ENCODE measurements at regions not wholly inside any gene's neighbourhood (a gene's known extent, or its start where the extent isn't known, plus 50 kb on each side); places are given as distances from the start of the nearest gene placed in this dataset.
"Not testable (repeated sequence)": the region's sequence is repeated elsewhere in the genome, so short reads cannot be mapped to it uniquely, and the experiment has no call there.

GRCh38 chr3:22685597-22685996, 517.5 kb upstream of the UBE2E2 start:
- ChIA-PET CTCF (no interaction called here), POLR2A (no interaction called here)
- no peak for DNase-seq (ENCODE audit: low read depth, low spot score)
- no peak overlapping the region for H3K4me3 ChIP-seq (ENCODE audit: low read depth, low read length)
- TF ChIP-seq, protein P1, sequence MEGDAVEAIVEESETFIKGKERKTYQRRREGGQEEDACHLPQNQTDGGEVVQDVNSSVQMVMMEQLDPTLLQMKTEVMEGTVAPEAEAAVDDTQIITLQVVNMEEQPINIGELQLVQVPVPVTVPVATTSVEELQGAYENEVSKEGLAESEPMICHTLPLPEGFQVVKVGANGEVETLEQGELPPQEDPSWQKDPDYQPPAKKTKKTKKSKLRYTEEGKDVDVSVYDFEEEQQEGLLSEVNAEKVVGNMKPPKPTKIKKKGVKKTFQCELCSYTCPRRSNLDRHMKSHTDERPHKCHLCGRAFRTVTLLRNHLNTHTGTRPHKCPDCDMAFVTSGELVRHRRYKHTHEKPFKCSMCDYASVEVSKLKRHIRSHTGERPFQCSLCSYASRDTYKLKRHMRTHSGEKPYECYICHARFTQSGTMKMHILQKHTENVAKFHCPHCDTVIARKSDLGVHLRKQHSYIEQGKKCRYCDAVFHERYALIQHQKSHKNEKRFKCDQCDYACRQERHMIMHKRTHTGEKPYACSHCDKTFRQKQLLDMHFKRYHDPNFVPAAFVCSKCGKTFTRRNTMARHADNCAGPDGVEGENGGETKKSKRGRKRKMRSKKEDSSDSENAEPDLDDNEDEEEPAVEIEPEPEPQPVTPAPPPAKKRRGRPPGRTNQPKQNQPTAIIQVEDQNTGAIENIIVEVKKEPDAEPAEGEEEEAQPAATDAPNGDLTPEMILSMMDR (IDR thresholded peaks at IDR 0.05; ENCODE audit: insufficient read depth, low read length, missing control alignments), result no peak

GRCh38 chr3:22691407-22691806, 511.7 kb upstream of the UBE2E2 start:
- ChIA-PET CTCF (no interaction called here), POLR2A (no interaction called here)
- TF ChIP-seq, protein P1 (IDR thresholded peaks at IDR 0.05; ENCODE audit: insufficient read depth, low read length, missing control alignments), result no peak
- no peak for DNase-seq (ENCODE audit: low read depth, low spot score)
- H3K4me3 ChIP-seq (ENCODE audit: low read depth, low read length), result no peak overlapping the region

DNA sequence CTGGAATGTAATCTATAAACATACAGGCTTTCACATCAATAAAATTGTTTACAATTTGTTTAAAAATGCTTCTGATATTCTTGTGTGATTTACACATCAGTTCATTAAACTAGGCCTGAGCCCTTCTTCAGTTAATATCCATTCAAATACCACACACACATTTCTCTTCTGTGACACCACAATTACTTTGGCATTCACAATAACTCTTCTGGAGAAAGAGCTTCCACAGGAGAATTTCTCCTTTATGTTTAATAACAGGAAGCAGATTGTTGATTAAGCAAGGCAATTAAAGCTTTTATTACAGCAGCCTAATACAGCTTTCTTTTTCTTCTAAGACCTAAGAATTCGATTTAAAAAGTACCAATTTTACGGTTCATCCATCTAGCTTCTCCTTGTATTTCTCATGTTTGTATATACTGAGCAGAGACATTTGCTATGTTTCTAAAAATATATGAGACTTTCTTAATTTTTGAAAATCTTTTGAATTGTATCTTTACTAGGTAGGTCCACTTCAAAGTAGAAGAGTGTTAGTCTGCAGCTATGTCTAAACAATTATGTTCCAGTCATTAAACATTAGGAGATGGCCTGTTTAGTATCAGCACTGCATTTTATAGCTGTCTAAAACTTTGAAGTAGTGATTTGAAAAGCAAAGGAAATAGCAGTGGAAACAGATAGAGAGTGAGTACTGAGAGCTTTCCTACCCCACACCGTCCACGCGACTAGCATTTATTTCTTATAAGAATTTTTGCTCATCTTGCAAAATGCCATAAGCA, 511.1 kb upstream of the UBE2E2 start:
- no peak overlapping the region for H3K4me3 ChIP-seq (ENCODE audit: low read depth, low read length)
- ChIA-PET POLR2A (no interaction called here), CTCF (no interaction called here)
- no peak for DNase-seq (ENCODE audit: low read depth, low spot score)
- TF ChIP-seq, protein P1 (IDR thresholded peaks at IDR 0.05; ENCODE audit: insufficient read depth, low read length, missing control alignments), result no peak

- DNase-seq (ENCODE audit: low read depth, low spot score), result no peak
- H3K4me3 ChIP-seq (ENCODE audit: low read depth, low read length), result no peak overlapping the region
- CTCF ChIA-PET, result no interaction called here
- TF ChIP-seq, protein P1 (IDR thresholded peaks at IDR 0.05; ENCODE audit: insufficient read depth, low read length, missing control alignments), result no peak
- POLR2A ChIA-PET, result no interaction called here
Observed at GRCh38 chr3:22700876-22701275, 502.3 kb upstream of the UBE2E2 start.

DNA sequence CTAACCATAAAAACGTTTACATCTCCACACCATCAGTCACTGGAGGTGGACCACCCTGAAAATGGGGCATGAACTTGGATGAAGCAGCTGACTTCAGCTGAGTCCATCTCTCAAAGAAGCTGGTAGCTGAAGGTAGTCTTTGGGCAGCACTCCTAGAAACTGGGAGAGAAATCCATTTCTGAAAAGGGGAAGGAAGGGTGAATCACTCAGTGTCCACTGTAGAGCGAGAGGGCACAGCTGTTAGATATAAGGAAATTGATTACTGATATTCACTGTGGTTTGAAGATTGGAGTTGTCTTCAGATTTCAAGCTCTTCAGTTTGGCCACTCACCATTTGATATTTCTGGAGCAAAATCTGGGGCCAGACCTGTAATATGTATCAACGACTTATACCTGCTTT, 499.0 kb upstream of the UBE2E2 start:
- no peak overlapping the region for H3K4me3 ChIP-seq (ENCODE audit: low read depth, low read length)
- no peak for DNase-seq (ENCODE audit: low read depth, low spot score)
- CTCF ChIA-PET, result no interaction called here
- TF ChIP-seq, protein P1 (IDR thresholded peaks at IDR 0.05; ENCODE audit: insufficient read depth, low read length, missing control alignments), result no peak
- POLR2A ChIA-PET, result interaction anchor here (0.6 kb wide), 1 partner anchor 474 kb away, joined by 3 read pairs; no protein-coding TSS in a partner anchor

DNA sequence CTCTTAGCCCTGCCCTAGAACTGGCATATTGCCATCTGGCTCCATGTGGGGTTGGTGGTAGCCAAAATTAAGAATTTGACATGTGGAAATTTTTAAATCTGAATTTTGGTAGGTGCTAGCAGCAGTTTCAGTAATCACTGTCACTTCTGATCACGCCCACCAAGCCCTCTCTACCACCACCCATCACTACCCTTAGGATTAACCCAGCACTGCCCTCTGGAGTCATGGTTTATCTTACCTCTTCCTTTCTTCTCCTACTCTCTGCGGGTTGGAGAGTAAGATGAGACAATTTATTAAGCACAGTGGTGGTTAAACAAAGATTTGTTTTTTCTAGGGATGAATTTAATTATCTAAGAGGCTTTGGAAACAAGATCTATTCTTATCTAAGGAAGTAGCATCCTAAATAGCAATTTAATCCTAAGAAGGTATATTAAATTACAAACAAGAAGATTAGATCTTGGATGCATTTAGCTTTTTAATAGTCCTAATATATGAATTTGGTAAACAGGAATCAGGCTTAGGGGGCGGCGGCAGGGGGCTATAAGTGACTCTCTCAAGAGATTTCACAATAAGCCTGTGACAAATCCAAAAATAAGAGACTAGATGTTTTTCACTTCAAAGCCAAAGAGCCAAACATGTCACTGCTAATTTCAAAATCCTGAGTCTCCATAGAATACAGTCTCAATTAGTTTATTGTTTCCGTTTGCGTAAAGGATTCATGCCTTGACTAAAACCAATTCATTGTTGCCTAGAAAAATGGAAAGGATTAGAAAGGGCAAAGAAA, 498.4 kb upstream of the UBE2E2 start:
- ChIA-PET POLR2A (no interaction called here), CTCF (no interaction called here)
- DNase-seq (ENCODE audit: low read depth, low spot score), result no peak
- TF ChIP-seq, protein P1 (IDR thresholded peaks at IDR 0.05; ENCODE audit: insufficient read depth, low read length, missing control alignments), result no peak
- H3K4me3 ChIP-seq (ENCODE audit: low read depth, low read length), result no peak overlapping the region

GRCh38 chr3:22706922-22707321, 496.2 kb upstream of the UBE2E2 start:
- CTCF ChIA-PET; POLR2A ChIA-PET; H3K4me3 ChIP-seq (ENCODE audit: low read depth, low read length); DNase-seq (ENCODE audit: low read depth, low spot score): not testable (repeated sequence)
